Forelimb muscle (tissue), 1 donor: ENCODE measurements at regions not wholly inside any gene's neighbourhood (a gene's known extent, or its start where the extent isn't known, plus 50 kb on each side); places are given as distances from the start of the nearest gene placed in this dataset.

Experiments
- DNase-seq: peaks from one replicate; pipeline ENCODE4 v3.0.0-alpha.2; 2013; ENCODE audit warnings: low read depth

DNA sequence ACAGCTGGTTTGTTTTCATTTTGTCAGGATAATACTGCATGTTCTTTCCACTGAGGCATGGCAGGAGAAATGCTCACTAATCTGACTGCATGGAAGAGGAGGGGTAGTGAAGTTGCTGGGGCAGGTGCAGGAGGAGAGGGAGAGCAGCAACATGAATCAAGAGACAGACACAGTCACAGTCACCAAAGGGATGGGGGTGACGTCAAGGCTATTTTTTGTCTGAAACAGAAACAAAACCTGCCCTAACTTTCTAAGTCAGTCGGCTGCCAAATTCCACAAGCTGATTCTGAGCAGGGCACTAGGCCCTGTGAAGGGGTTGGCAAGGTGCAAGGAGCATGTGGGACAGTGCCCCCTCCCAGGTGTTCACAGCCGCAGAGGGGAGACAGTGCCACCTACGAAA lies 186.6 kb upstream of the NSMCE3 start:
- no peak for DNase-seq

- no peak for DNase-seq
These were observed 185.9 kb upstream of the NSMCE3 start for GRCh38 chr15:29455530-29455929.

GRCh38 chr15:29455055-29455454 lies 185.4 kb upstream of the NSMCE3 start:
- DNase-seq = no peak

DNA sequence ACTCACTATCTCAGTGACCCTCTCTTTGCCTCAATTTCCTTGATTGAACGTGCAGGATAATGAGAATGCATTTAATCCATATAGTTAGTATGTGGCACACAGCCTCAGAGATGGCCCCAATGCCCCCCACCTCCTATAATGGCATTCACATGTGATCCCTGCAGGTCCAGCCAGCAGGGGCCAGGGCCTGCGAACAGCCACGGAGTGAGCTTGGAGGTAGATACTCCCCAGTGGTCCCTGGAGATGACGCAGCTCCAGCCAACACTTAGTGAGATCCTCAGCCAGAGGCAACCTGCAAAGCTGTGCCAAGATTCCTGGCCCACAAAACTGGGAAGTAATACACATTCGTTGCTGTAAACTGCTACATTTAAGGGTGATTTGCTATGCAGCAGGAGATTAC lies 184.9 kb upstream of the NSMCE3 start:
- no peak for DNase-seq

- no peak for DNase-seq
These were observed 183.5 kb upstream of the NSMCE3 start for GRCh38 chr15:29452881-29453731.

DNA sequence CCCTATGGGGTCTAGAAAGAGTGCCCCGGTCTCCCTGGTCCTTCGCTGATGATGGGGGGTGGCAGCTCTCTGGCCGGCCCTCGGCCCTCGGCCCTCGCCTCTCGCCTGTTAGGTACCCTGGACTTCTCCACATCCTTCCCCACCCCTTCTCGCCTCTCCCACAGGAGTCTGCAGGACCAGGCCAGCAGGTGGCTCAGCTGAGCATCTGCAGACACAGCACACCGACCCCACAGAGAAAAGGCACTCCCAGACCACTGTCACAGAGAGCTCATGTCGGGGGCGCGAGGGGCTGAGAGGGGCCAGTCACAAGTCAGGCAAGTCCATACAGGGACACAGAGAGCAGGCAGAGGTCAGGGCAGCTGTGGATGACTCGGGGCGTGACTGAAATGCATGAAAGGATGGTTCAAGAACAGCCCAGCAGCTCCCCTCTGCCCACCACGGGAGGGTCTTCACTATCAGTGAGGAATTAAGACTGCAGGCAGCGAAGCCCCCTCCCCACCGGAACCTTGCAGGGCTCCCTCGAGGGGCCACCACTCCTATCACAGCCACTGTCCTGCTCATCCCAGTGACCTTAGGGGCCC lies 181.7 kb upstream of the NSMCE3 start:
- DNase-seq = no peak

DNA sequence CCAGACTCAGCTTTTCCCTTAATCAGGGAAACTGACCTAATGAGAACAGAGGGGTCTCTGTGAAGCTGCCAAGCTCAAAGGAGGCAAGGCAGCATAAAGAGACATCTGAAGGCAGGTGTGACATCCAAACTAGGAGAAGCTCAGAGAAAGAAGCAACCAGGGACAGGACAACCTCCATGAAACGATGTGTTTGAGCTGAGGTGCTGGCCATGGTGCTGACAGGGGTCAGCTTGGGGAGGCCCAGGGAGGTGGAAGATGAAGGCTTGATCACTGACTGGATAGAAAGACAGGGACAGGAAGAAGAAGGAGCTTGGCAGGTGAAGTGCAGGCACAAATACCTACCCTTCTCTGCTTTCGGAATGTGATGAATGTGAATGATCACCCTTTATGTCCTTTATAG lies 179.5 kb upstream of the NSMCE3 start:
- no peak for DNase-seq

GRCh38 chr15:29448320-29448719 lies 178.7 kb upstream of the NSMCE3 start:
- DNase-seq = no peak

- DNase-seq = no peak
These were observed 176.9 kb upstream of the NSMCE3 start for GRCh38 chr15:29446480-29446879.

DNA sequence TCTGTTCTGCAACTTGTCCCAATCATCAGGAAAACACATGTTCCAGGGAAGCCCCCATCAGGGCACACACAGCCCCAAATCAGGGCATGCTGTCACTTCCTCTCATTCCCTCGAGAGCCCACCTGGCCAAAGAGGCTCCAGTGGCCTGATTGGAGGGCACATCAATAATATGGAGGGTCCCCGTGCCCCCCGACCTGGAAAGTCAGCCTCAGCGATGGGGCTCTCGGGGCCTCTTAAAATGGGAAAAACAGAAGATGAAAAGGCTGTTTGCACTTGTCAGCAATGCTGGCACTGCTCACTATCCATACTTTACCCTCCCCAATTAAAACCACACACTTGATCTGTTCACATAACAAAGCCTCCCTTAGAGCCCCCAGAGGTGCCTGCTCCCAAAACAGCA lies 172.9 kb upstream of the NSMCE3 start:
- DNase-seq = no peak

GRCh38 chr15:29440541-29440940 lies 170.9 kb upstream of the NSMCE3 start:
- no peak for DNase-seq

- DNase-seq = no peak
These were observed 169.1 kb upstream of the NSMCE3 start for GRCh38 chr15:29438703-29439055.

DNA sequence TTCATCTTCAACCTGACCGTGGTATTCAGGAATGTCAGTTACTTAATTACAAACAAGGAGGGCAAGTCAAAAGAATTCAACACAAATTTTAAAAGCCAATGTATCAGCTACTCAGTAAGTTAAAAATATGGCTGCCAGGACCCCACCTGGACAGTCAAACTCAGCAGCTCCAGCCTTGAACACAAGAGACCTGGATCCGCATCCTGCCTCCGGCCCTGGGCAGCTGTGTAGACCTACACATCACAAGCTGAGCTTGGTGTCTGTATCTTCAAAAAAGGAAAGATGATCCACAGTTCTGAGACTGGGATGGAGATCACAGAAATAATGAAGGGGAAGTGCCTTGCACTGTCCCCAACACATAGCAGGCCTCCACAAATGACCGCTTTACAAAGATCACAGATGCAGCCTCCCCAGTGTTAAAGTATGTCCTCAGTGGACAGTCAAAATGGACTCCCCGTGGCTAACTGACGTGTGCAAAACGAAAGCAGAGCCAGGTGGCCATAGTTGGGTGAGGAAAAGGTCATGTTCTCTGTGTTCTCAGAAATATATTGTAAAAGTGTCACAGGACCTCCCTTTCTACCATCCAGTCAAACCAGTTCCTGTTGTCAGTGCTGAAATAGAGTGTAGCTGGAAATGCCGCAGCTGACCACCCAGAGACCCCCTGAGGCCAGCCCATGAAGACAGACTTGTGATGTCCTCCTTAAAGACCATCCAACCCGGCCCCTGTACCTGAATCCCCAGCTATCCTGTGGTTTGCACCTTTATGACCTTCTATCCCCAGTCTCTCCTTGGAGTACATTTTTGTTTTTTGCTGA lies 168.5 kb upstream of the NSMCE3 start:
- DNase-seq = no peak

DNA sequence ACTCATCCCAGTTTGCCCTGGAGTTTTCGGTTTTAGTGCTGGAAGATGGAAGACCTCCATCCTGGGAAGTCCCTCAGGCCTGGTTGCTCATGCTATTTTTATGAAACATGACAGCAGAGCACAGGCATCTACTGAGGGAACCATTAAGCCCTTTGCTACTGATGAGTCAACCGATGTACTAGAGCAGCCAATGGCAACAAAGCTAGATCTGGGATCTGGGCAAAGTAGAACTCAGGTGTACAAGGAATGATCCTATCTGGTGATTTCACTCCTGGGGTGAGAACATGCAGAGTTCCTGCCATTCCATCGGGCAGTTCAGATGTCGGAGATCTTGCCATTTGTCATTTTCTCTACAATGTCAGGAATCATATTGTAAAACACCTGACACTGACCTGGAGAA lies 166.2 kb upstream of the NSMCE3 start:
- DNase-seq = no peak

GRCh38 chr15:29434280-29434679 lies 164.7 kb upstream of the NSMCE3 start:
- no peak for DNase-seq

DNA sequence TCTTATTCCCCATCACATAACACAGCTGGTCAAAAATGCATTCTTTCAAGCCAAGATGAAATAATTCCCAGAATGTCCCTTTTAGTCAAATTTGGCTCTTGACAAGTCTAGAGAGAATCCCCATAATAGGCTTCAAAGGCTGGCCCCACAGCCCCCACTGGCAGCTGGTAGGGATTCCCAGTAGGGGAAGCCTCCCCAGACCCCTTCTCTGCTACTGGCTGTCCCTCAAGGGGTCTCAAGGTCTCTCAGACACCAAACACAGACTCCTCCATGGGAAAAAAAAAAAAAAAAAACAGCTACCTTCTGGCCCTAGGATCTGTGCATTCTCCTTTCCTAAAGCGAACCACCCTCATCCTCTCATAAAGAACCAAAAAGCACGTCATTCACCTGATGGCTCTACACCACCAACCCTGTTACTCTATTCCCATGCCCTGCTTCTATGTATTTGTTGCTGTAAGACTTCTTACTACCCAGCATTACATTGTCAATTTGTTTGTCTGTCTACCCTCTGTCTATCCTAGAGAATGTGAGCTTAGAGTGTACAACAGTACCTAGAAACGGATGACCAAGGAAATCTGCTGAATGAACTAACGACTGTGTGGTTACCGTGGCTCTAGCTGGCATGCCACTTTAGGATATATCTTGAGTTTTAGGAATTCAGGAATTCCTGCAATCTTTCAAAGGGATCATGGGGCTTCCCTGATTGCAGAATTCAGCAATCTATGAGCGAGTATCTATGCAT lies 164.1 kb upstream of the NSMCE3 start:
- no peak for DNase-seq

- DNase-seq = no peak
These were observed 163.4 kb upstream of the NSMCE3 start for GRCh38 chr15:29433050-29433318.

DNA sequence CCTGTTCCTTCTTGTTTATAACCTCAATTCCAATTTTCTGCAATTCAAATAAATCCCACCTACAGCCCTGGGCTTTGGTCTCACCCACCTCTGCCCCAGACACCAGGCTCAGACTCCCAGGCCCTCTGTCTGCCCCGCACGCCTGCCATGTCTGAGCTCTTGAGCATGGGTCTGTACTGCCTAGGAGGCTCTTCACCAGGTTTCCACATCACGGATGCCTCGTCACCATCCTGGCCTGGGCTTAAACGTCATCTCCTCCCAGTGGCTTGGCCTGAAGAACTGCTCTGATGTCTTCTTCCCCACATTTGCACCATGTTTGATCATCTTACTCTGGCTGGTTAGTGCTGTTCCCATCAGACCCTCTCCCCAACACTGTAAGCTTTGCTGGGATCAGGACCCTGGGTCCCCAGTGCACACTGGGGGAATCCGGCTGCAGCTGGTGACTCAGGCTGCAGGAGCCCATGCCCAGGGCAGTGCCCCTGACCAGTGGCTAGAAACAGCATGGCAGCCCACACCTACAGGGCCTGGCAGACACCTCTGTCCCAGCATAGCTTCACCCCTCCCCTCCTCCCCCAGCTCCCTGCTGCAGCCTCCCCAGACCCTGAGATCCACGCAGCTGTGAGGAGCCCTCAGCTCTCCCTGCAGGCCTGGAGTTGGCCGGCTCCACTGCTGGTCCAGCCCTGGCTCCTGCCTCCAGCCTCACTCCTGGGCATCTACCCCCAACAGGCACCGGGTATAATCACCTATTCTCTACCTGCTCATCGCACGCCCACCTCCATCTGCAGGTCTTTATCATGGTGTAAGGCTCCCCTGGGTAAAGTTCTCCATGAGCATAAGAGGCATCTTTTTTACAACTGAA lies 162.8 kb upstream of the NSMCE3 start:
- DNase-seq = no peak

DNA sequence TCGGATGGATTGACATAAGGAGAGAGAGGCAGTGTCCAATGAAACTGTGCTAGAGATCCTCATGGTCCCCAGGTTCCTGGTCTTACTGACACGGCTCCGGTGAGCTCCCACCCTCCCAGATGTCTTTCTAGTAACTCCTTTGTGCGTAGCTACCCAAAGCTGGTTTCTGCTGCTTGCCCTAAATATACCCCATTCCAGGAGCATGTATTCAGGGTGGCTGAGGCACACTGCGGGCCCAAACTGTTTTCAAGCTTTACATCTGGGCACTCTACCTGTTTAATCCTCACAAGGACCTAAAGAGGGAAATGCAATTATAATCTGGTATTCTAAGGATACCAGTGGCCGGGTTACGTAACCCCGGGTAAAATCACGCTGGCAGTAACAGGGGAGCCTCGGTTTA lies 161.2 kb upstream of the NSMCE3 start:
- no peak for DNase-seq

GRCh38 chr15:29430124-29430523 lies 160.5 kb upstream of the NSMCE3 start:
- DNase-seq = no peak

- no peak for DNase-seq
These were observed 160.0 kb upstream of the NSMCE3 start for GRCh38 chr15:29429584-29429983.
